Uterus (tissue), 3 donors: ENCODE measurements at regions not wholly inside any gene's neighbourhood (a gene's known extent, or its start where the extent isn't known, plus 50 kb on each side); places are given as distances from the start of the nearest gene placed in this dataset.

Experiments used
- DNase-seq, 2 donors: peaks; one replicate each; pipeline ENCODE4 v3.0.0-alpha.2; 2019 to 2020
- H3K27ac ChIP-seq, 2 donors: fragments of 200-600 bp; sonication (generic); 1 replicate in 1 of 2; 2 replicates in 1 of 2; pipeline ENCODE4 v1.5.1; 2016 to 2018
- H3K27me3 ChIP-seq, 2 donors: fragments of 200-600 bp; sonication (generic); one replicate each; pipeline ENCODE4 v1.5.1; 2018 to 2019; ENCODE audit warnings: control low read depth in 1 of 2
- H3K36me3 ChIP-seq, 2 donors: fragments of 200-600 bp; sonication (generic); one replicate each; pipeline ENCODE4 v1.5.1; 2019; ENCODE audit warnings: control low read depth in 1 of 2
- H3K4me1 ChIP-seq, 2 donors: fragments of 200-600 bp; sonication (generic); one replicate each; pipeline ENCODE4 v1.5.1; 2018 to 2019; ENCODE audit warnings: control low read depth in 1 of 2
- H3K4me3 ChIP-seq, 2 donors: fragments of 200-600 bp; sonication (generic); 1 replicate in 1 of 2; 2 replicates in 1 of 2; pipeline ENCODE4 v1.5.1; 2018 to 2019; ENCODE audit warnings: mild to moderate bottlenecking in 1 of 2
- H3K9me3 ChIP-seq, 2 donors: fragments of 200-600 bp; sonication (generic); one replicate each; pipeline ENCODE4 v1.5.1; 2019; ENCODE audit warnings: control low read depth in 1 of 2
- CTCF ChIP-seq, 4 experiments: fragments of 200-600 bp in 2 of 4; fragments of 450-650 bp in 2 of 4; sonication (generic) in 2 of 4; IDR thresholded peaks; one replicate each; pipeline ENCODE4 v1.5.1; 2016 to 2019; ENCODE audit warnings: antibody characterized with exemption in 4 of 4, mild to moderate bottlenecking in 2 of 4, moderate library complexity in 1 of 4
- POLR2A ChIP-seq, 2 donors: fragments of 450-650 bp; IDR thresholded peaks; one replicate each; pipeline ENCODE4 v1.6.1; 2016; ENCODE audit warnings: antibody characterized with exemption in 2 of 2, mild to moderate bottlenecking in 1 of 2, moderate library complexity in 1 of 2
- intact Hi-C: fragments of 100-400 bp; cut with DNase I; formaldehyde crosslinking; loops from one replicate; pipeline ENCODE4 v1.15.1; 2023; ENCODE audit warnings: low total_unique reads
- donor health status: DM: yes; HTN: yes; CAD: no.

DNA sequence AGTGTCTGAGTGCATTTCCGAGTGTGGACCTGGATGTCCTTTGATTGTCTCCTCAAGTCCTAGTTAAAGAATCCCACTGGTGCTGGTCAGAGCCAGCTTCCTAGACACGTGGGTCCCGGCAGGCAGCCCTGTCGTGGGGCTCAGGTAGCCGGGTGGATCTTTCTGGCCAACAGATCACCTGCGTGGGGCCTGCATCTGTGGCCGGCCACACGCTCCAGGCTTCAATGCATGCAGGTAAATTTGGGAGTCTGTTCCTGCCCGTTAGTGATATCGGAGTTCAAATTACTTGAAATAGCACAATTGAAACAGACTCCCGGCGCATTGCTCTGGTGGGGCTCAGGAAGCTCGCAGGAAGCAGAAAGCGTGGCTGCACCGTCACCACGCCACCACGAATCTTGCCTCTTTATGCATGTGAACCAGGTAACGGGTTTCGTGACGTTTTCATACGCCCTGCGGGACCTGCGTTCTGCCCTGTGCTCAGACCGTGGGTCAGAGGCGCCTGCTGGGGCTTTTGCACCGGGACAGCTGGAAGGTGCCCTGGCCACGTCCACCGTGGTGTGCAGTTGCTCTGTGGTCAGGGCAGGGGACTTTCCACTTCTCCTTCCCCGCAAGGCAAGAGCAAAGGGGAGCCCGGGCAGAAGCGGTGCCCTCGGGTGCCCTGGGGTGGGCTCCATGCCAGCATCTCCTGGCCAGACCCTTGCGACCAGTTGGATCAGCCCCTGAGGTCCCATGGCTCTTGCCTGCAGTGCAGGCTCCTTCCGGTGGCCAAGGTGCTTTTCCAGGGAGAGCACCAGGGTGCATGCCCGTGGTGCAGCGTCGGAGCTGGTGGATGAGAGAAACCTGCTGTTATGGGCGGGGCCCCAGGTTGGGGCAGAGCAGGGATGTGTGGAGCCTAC, 803.5 kb downstream of the BRD1 start:
- Histone ChIP-seq H3K9me3 (no peaks in the 10 kb centered on the region), H3K4me3 (no peak overlapping the region), H3K36me3 (no peaks in the 10 kb centered on the region), H3K4me1 (no peaks in the 10 kb centered on the region), H3K27ac (no peak overlapping the region), H3K27me3 (no peaks in the 10 kb centered on the region)
- intact Hi-C loops: no loop called here
- TF ChIP-seq POLR2A (IDR thresholded peaks at IDR 0.05): no peak
- TF ChIP-seq CTCF (IDR thresholded peaks at IDR 0.05): no peak
- DNase-seq: no peak

GRCh38 chr22:49023161-49023878, 804.4 kb downstream of the BRD1 start:
- no peaks in the 10 kb centered on the region for H3K4me1 ChIP-seq
- H3K27me3 ChIP-seq: no peaks in the 10 kb centered on the region
- no peaks in the 10 kb centered on the region for H3K36me3 ChIP-seq
- H3K27ac ChIP-seq: no peak overlapping the region
- no peak for DNase-seq
- H3K4me3 ChIP-seq: no peak overlapping the region
- no peaks in the 10 kb centered on the region for H3K9me3 ChIP-seq
- intact Hi-C loops: no loop called here
- TF ChIP-seq POLR2A (IDR thresholded peaks at IDR 0.05) (no peak), CTCF (IDR thresholded peaks at IDR 0.05) (no peak)

- H3K9me3 ChIP-seq: no peaks in the 10 kb centered on the region
- H3K4me1 ChIP-seq: no peaks in the 10 kb centered on the region
- H3K27me3 ChIP-seq: no peaks in the 10 kb centered on the region
- H3K36me3 ChIP-seq: no peaks in the 10 kb centered on the region
- intact Hi-C loops: no loop called here
- H3K27ac ChIP-seq: no peak overlapping the region
- DNase-seq: no peak
- TF ChIP-seq POLR2A (IDR thresholded peaks at IDR 0.05) (no peak), CTCF (IDR thresholded peaks at IDR 0.05) (no peak)
- no peak overlapping the region for H3K4me3 ChIP-seq
Measured at GRCh38 chr22:49022816-49023160, 804.9 kb downstream of the BRD1 start.

DNA sequence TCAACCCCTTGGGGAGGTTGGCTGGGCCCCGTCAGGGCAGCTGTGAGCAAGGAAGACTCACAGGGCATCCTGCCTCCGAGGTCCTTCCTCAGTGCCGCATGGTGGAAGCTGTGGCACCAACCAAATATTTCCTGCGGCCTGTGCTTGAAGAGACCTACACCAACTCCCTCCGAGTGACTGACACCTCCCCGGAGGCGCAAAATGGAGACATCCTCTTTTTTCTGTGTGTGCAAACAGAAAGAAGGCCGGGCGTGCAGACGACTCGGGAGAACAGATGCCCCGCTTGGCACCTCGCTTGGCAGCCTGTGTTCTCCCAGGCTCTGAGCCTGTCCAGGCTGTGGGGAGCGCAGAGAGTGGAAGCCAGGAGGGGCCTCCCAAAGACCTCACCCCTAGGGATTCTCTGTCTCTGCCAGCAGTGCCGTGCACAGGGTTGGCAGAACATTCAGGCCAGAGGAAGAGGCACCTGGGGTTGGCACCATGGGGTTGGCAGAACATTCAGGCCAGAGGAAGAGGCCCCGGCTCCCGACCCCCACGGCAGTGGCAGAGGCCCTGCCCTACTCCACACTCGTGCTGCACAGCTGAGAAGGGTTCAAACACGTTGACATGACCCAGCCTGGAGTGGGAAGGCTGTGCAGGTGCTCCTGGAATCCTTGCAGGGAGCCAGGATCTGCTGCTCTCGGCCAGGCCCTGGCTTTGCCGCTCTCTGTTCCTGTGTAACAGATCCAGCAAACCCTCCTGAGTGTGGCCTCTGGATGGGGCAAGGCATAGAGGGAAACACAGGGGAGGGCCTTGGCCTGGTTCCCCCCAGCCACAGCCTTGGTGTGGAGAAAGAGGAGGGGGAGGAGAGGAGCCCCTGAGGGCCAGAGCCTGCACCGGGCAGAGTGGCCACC, 805.5 kb downstream of the BRD1 start:
- Histone ChIP-seq H3K27ac (no peak overlapping the region), H3K4me1 (no peaks in the 10 kb centered on the region), H3K4me3 (no peak overlapping the region), H3K36me3 (no peaks in the 10 kb centered on the region), H3K27me3 (no peaks in the 10 kb centered on the region), H3K9me3 (no peaks in the 10 kb centered on the region)
- intact Hi-C loops: no loop called here
- TF ChIP-seq CTCF (IDR thresholded peaks at IDR 0.05) (no peak), POLR2A (IDR thresholded peaks at IDR 0.05) (no peak)
- DNase-seq: no peak
